ENCODE measurements at regions not wholly inside any gene's neighbourhood (a gene's known extent, or its start where the extent isn't known, plus 50 kb on each side); places are given as distances from the start of the nearest gene placed in this dataset.
"Not testable (repeated sequence)": the region's sequence is repeated elsewhere in the genome, so short reads cannot be mapped to it uniquely, and the experiment has no call there.

GRCh38 chr1:37373413-37373812 lies 101.0 kb upstream of the ZC3H12A start:
- CTCF ChIA-PET, result no interaction called here
- no peak for DNase-seq

GRCh38 chr1:37380546-37380945 lies 93.8 kb upstream of the ZC3H12A start:
- ATAC-seq (ENCODE audit: low read depth); H3K9me3 Mint-ChIP-seq; POLR2A ChIA-PET; DNase-seq; H3K27ac Mint-ChIP-seq; H3K36me3 Mint-ChIP-seq (ENCODE audit: low read depth); intact Hi-C loops (cut with micrococcal nuclease); CTCF ChIA-PET; H3K4me1 Mint-ChIP-seq; H3K4me3 Mint-ChIP-seq: not testable (repeated sequence)
- H3K27me3 Mint-ChIP-seq, result peaks cover 39% of the 10 kb centered on the region

More at GRCh38 chr1:37373413-37373812, 101.0 kb upstream of the ZC3H12A start:
- H3K4me3 Mint-ChIP-seq, result no peak overlapping the region
- peaks cover 12% of the 10 kb centered on the region for H3K27me3 Mint-ChIP-seq
- TF ChIP-seq CTCF (IDR thresholded peaks at IDR 0.05), result no peak
- ATAC-seq (ENCODE audit: low read depth), result no peak
- POLR2A ChIA-PET, result no interaction called here
- H3K27ac Mint-ChIP-seq, result no peak overlapping the region
- peaks cover 26% of the 10 kb centered on the region for H3K4me1 Mint-ChIP-seq
- peaks cover 4% of the 10 kb centered on the region for H3K9me3 Mint-ChIP-seq
- H3K36me3 Mint-ChIP-seq (ENCODE audit: low read depth), result no peaks in the 10 kb centered on the region
- intact Hi-C loops (cut with micrococcal nuclease), result no loop called here

- ChIA-PET CTCF (no interaction called here), POLR2A (no interaction called here)
- no peak overlapping the region for H3K27ac Mint-ChIP-seq
- no peaks in the 10 kb centered on the region for H3K36me3 Mint-ChIP-seq (ENCODE audit: low read depth)
- no peak for TF ChIP-seq CTCF (IDR thresholded peaks at IDR 0.05)
- ATAC-seq (ENCODE audit: low read depth) (no peak), DNase-seq (no peak)
- intact Hi-C loops (cut with micrococcal nuclease), result no loop called here
- H3K27me3 Mint-ChIP-seq, result peaks cover 25% of the 10 kb centered on the region
- H3K4me3 Mint-ChIP-seq, result no peak overlapping the region
- no peaks in the 10 kb centered on the region for H3K4me1 Mint-ChIP-seq
- no peaks in the 10 kb centered on the region for H3K9me3 Mint-ChIP-seq
These were observed 86.5 kb upstream of the ZC3H12A start for GRCh38 chr1:37387854-37388253.

- CTCF ChIA-PET, result no interaction called here
These were observed 85.1 kb upstream of the ZC3H12A start for GRCh38 chr1:37389327-37389726.

GRCh38 chr1:37391211-37392011 lies 83.0 kb upstream of the ZC3H12A start:
- Mint-ChIP-seq H3K36me3 (ENCODE audit: low read depth) (no peaks in the 10 kb centered on the region), H3K4me3 (no peak overlapping the region), H3K9me3 (no peaks in the 10 kb centered on the region), H3K27me3 (peaks cover 43% of the 10 kb centered on the region), H3K27ac (no peak overlapping the region), H3K4me1 (no peaks in the 10 kb centered on the region)
- ATAC-seq (ENCODE audit: low read depth) (no peak), DNase-seq (no peak)
- intact Hi-C loops (cut with micrococcal nuclease), result no loop called here
- no peak for TF ChIP-seq CTCF (IDR thresholded peaks at IDR 0.05)
- ChIA-PET CTCF (no interaction called here), POLR2A (no interaction called here)

More at GRCh38 chr1:37389327-37389726, 85.1 kb upstream of the ZC3H12A start:
- DNase-seq (no peak), ATAC-seq (ENCODE audit: low read depth) (no peak)
- intact Hi-C loops (cut with micrococcal nuclease), result no loop called here
- Mint-ChIP-seq H3K4me1 (no peaks in the 10 kb centered on the region), H3K27me3 (peaks cover 28% of the 10 kb centered on the region), H3K9me3 (no peaks in the 10 kb centered on the region), H3K36me3 (ENCODE audit: low read depth) (no peaks in the 10 kb centered on the region), H3K4me3 (no peak overlapping the region), H3K27ac (no peak overlapping the region)
- TF ChIP-seq CTCF (IDR thresholded peaks at IDR 0.05), result no peak
- POLR2A ChIA-PET, result no interaction called here

GRCh38 chr1:37392051-37392450 lies 82.3 kb upstream of the ZC3H12A start:
- POLR2A ChIA-PET, result no interaction called here
- Mint-ChIP-seq H3K27ac (no peak overlapping the region), H3K27me3 (peaks cover 46% of the 10 kb centered on the region), H3K36me3 (ENCODE audit: low read depth) (no peaks in the 10 kb centered on the region), H3K9me3 (no peaks in the 10 kb centered on the region), H3K4me3 (no peak overlapping the region), H3K4me1 (no peaks in the 10 kb centered on the region)
- intact Hi-C loops (cut with micrococcal nuclease), result no loop called here
- no peak for ATAC-seq (ENCODE audit: low read depth)
- CTCF ChIA-PET, result no interaction called here
- no peak for TF ChIP-seq CTCF (IDR thresholded peaks at IDR 0.05)
- no peak for DNase-seq

All from activated B cell treated with CpG ODN at 0.5 μM for 24 hours (primary cell).